Loucy (cell line): ENCODE measurements at regions not wholly inside any gene's neighbourhood (a gene's known extent, or its start where the extent isn't known, plus 50 kb on each side); places are given as distances from the start of the nearest gene placed in this dataset.

ENCODE experiments used
- H2AFZ ChIP-seq: fragments of 200-600 bp; sonication (generic); 2 replicates; pipeline ENCODE4 v1.6.0; 2016; ENCODE audit warnings: antibody characterized with exemption, mild to moderate bottlenecking, low read length, moderate library complexity
- H3F3A ChIP-seq: fragments of 200-600 bp; 2 replicates; pipeline ENCODE4 v1.6.0; 2016; ENCODE audit warnings: antibody characterized with exemption, low read depth, mild to moderate bottlenecking
- H3K27me3 ChIP-seq: fragments of 200-600 bp; sonication (generic); 2 replicates; pipeline ENCODE4 v1.6.1; 2014; ENCODE audit warnings: low read length, mild to moderate bottlenecking; ENCODE audit not compliant: insufficient read depth, poor library complexity, severe bottlenecking
- H3K36me3 ChIP-seq: fragments of 200-600 bp; sonication (generic); 2 replicates; pipeline ENCODE4 v1.6.1; 2016; ENCODE audit warnings: low read length; ENCODE audit not compliant: insufficient read depth
- H3K4me1 ChIP-seq: fragments of 200-600 bp; sonication (generic); 2 replicates; pipeline ENCODE4 v1.5.1; 2014; ENCODE audit warnings: low read length, mild to moderate bottlenecking; ENCODE audit not compliant: insufficient read depth, poor library complexity, severe bottlenecking
- H3K4me2 ChIP-seq: fragments of 200-600 bp; sonication (generic); 2 replicates; pipeline ENCODE4 v1.6.0; 2014; ENCODE audit warnings: antibody characterized with exemption, low read length, low read depth, mild to moderate bottlenecking; ENCODE audit not compliant: poor library complexity, severe bottlenecking
- H3K4me3 ChIP-seq: fragments of 200-600 bp; sonication (generic); 2 replicates; pipeline ENCODE4 v1.5.1; 2014; ENCODE audit warnings: low read length, mild to moderate bottlenecking, mixed read lengths; ENCODE audit not compliant: poor library complexity, severe bottlenecking
- H3K79me2 ChIP-seq: fragments of 200-600 bp; sonication (generic); 2 replicates; pipeline ENCODE4 v1.6.1; 2014; ENCODE audit warnings: low read length; ENCODE audit not compliant: insufficient read depth
- H3K9ac ChIP-seq: fragments of 200-600 bp; sonication (generic); 2 replicates; pipeline ENCODE4 v1.6.0; 2014; ENCODE audit warnings: mild to moderate bottlenecking, low read depth, low read length, moderate library complexity; ENCODE audit not compliant: poor library complexity, severe bottlenecking
- H3K9me2 ChIP-seq: fragments of 200-600 bp; sonication (generic); replicated peaks from 2 replicates; pipeline ENCODE4 v1.6.1; 2016; ENCODE audit warnings: low read depth, low read length, mixed read lengths
- H3K9me3 ChIP-seq: fragments of 200-600 bp; sonication (generic); 2 replicates; pipeline ENCODE4 v1.6.1; 2014; ENCODE audit warnings: mild to moderate bottlenecking, antibody characterized with exemption, low read length, low read depth; ENCODE audit not compliant: insufficient read depth
- H4K20me1 ChIP-seq: fragments of 200-600 bp; sonication (generic); 2 replicates; pipeline ENCODE4 v1.6.0; 2014; ENCODE audit warnings: antibody characterized with exemption, low read length, mild to moderate bottlenecking; ENCODE audit not compliant: insufficient read depth, poor library complexity, severe bottlenecking
- CTCF ChIP-seq: fragments of 200-600 bp; sonication (generic); conservative IDR thresholded peaks from 2 replicates; pipeline ENCODE4 v1.5.1; 2014; ENCODE audit warnings: mild to moderate bottlenecking, antibody characterized with exemption, low read length
- EZH2phosphoT487 ChIP-seq: fragments of 200-600 bp; IDR thresholded peaks from 2 replicates; pipeline ENCODE4 v1.6.1; 2018; ENCODE audit warnings: antibody characterized with exemption, mild to moderate bottlenecking, moderate library complexity, borderline replicate concordance

GRCh38 chr2:2839393-2839781, 508.3 kb upstream of the MYT1L start:
- Histone ChIP-seq H2AFZ (no peak overlapping the region), H3K9ac (no peak overlapping the region), H3F3A (no peaks in the 10 kb centered on the region), H3K36me3 (no peaks in the 10 kb centered on the region), H3K9me2 (no peaks in the 10 kb centered on the region), H4K20me1 (no peaks in the 10 kb centered on the region), H3K9me3 (peaks cover 4% of the 10 kb centered on the region; the same call in 1 of the 2 replicates), H3K4me2 (no peak overlapping the region), H3K4me1 (no peaks in the 10 kb centered on the region), H3K4me3 (no peak overlapping the region), H3K27me3 (no peaks in the 10 kb centered on the region), H3K79me2 (no peaks in the 10 kb centered on the region)
- TF ChIP-seq CTCF (no peak), EZH2phosphoT487 (no peak)

- H3K4me2 ChIP-seq, result no peak overlapping the region
- H3K4me1 ChIP-seq, result no peaks in the 10 kb centered on the region
- H2AFZ ChIP-seq, result no peak overlapping the region
- no peaks in the 10 kb centered on the region for H3F3A ChIP-seq
- H3K9ac ChIP-seq, result no peak overlapping the region
- no peaks in the 10 kb centered on the region for H3K27me3 ChIP-seq
- no peaks in the 10 kb centered on the region for H3K79me2 ChIP-seq
- TF ChIP-seq CTCF (no peak), EZH2phosphoT487 (no peak)
- H4K20me1 ChIP-seq, result no peaks in the 10 kb centered on the region
- no peaks in the 10 kb centered on the region for H3K36me3 ChIP-seq
- no peaks in the 10 kb centered on the region for H3K9me2 ChIP-seq
- H3K4me3 ChIP-seq, result no peak overlapping the region
- H3K9me3 ChIP-seq, result peaks cover 4% of the 10 kb centered on the region; the same call in 1 of the 2 replicates
Measured at GRCh38 chr2:2838548-2838845, 507.4 kb upstream of the MYT1L start.

- Histone ChIP-seq H2AFZ (no peak overlapping the region), H3K9me2 (no peaks in the 10 kb centered on the region), H3K36me3 (no peaks in the 10 kb centered on the region), H3K9me3 (peaks cover 4% of the 10 kb centered on the region; the same call in 1 of the 2 replicates), H3K4me3 (no peak overlapping the region), H3K9ac (no peak overlapping the region), H3K4me2 (no peak overlapping the region), H3F3A (no peaks in the 10 kb centered on the region), H3K79me2 (no peaks in the 10 kb centered on the region), H4K20me1 (no peaks in the 10 kb centered on the region), H3K4me1 (no peaks in the 10 kb centered on the region), H3K27me3 (no peaks in the 10 kb centered on the region)
- TF ChIP-seq EZH2phosphoT487 (no peak), CTCF (no peak)
Measured at GRCh38 chr2:2837746-2838547, 506.9 kb upstream of the MYT1L start.
